H1 (cell line): ENCODE measurements at regions not wholly inside any gene's neighbourhood (a gene's known extent, or its start where the extent isn't known, plus 50 kb on each side); places are given as distances from the start of the nearest gene placed in this dataset.

ENCODE experiments used
- EZH2 ChIP-seq: fragments of 200-600 bp; sonication (generic); IDR thresholded peaks from 2 replicates; pipeline ENCODE4 v1.7.1; 2012; ENCODE audit warnings: low read depth, mild to moderate bottlenecking, moderate library complexity, low read length, inconsistent platforms; ENCODE audit not compliant: severe bottlenecking
- PHF8 ChIP-seq: fragments of 200-600 bp; sonication (generic); conservative IDR thresholded peaks from 2 replicates; pipeline ENCODE4 v1.7.1; 2012; ENCODE audit warnings: low read depth, mild to moderate bottlenecking, inconsistent platforms, low read length, moderate library complexity
- POLR2AphosphoS5 ChIP-seq: IDR thresholded peaks from 2 replicates; pipeline ENCODE4 v1.6.1; 2011; ENCODE audit warnings: low read depth, low read length

DNA sequence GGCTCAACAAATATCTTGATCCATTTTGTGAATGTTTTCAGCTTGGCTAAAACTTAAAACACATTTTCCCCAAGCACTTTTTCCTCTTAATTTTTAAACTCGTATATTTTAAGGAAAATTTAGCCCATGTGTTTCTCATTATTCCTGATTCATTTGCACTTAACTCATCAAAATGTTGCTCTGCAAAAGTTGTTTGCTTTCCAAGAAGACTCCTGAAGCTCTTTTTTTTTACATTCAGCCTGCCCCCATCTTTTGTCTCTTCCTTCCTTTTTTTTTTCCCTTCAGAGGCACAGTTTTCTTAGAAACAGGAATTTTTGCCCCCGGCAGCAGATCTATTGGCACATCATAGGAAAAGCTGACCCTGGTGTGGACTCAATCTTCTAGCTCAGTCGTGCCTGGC lies 155.0 kb upstream of the SALL1 start (continued):
- no peak for TF ChIP-seq EZH2
- TF ChIP-seq PHF8, result no peak
- no peak for TF ChIP-seq POLR2AphosphoS5
